GM18909 (cell line): ENCODE measurements at regions not wholly inside any gene's neighbourhood (a gene's known extent, or its start where the extent isn't known, plus 50 kb on each side); places are given as distances from the start of the nearest gene placed in this dataset.

Source experiments
- ATAC-seq: cut with Tn5 transposase; IDR thresholded peaks from one replicate; pipeline ENCODE4 v1.9.1; 2021; ENCODE audit warnings: mild to moderate bottlenecking; ENCODE audit not compliant: unreplicated experiment, poor library complexity

DNA sequence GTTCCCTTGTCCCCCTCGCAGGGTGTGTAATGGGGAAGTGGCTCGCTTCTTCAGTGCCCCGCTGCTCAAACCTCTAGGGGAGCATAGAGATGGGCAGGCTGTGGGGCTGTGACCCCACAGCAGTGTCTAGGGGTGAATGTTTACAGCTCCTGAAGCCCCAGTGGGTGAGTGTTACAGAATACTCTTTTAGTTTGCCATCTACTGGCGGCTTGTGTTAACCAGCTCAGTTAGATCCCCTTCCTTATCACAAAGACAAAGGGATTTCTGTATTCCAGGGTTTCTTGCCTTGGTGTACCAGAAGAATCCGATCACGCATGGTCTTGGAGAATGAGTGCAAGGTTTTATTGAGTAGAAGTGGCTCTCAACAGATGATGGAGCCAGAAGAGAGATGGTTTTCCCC is 108.1 kb upstream of the IQCM start:
- no peak for ATAC-seq

- no peak for ATAC-seq
Observed at GRCh38 chr4:149927514-149927913, 111.9 kb upstream of the IQCM start.

DNA sequence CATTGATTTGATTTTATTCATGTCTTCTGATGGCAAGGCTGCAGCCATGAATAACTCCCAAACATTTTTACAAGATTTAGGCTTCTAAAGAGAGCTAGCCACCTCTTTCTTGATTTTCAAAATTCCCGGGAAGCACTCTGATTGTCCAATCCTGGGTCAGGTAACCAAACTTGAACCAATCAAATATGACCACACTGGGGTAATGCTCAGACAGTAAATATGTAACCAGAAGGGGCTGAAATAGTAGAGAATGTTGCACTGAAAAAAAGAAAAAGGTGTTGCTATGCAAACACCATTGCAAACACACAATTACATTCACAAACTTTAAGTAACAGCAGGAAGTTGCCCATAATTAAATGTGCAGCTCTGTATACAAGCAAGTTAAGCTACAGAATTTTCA is 112.9 kb upstream of the IQCM start:
- no peak for ATAC-seq

DNA sequence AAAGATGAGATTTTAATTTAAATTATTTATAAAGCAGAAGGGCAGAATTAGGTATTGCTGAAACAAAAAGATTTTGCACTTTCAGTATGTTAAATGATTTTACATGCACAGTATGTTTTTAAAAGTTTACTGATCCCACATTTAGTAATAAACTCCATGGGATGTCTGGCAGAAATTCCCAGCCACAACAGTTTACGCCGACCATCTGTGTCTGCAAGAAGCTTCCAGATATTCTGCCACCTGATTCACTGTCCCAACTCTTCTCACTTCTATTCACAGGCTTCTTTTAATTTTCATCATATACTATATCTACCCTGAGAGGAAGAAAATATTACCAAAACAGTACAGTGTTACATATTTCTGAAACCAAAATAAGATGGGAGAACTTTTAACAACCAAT is 115.8 kb upstream of the IQCM start:
- no peak for ATAC-seq

DNA sequence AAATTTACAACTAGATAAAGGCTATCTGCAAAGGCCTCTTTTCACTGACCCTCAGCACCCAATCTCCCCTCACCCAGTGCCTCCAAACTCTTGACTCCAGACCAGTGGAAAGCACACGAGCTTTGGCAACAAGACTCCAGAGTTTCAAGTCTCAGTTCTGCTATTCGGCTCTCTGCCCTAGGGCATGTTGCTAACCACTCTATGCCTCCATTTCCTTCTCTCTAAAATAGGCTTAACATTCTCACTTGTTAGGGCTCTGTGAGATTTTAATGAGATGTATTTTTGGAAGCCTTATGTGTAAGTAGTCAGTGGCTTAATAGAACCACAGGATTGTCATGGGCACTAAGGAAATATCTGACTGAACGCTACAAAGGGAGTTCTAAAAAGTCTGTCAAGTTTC is 116.5 kb upstream of the IQCM start:
- no peak for ATAC-seq

GRCh38 chr4:149933120-149933519 is 117.5 kb upstream of the IQCM start:
- no peak for ATAC-seq

DNA sequence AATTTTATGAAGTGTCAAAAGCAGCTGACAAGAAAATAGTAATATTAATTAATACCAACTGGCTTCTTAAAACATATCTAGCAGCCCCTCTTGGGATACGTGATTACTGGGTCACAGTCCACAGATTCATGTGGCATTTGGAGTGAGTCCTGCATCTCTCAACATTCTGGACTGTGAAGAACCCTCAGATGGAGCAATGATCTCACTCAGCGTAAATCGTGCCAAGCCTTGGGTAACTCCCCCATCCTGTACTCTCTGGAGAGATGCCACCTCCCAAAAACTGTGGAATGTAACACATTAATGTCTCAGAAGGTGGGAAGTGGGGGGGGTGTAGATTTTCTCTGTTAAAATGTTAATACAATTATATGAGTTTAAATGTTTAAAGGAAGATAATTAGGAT is 118.2 kb upstream of the IQCM start:
- no peak for ATAC-seq

DNA sequence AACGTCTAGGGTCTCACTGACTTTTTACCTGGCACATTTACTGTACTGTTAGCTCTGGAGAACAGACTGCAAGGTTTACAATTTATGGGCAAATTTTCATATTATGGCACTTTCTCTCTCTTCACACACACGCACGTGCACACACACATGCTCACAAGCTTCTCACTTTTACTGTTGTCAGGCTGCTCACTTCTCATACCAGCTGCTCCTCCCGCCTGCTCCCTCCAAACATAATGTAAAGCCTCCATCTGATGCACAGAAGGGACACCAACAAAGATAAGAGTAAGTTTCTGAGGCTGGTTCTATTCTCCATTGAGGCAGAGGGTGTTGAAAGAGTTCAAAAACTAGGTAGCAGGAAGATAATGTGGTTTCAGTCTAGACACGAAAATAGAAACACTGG is 128.9 kb upstream of the DCLK2 start:
- ATAC-seq = no peak

- ATAC-seq = no peak
Observed at GRCh38 chr4:149951152-149951900, 126.9 kb upstream of the DCLK2 start.

GRCh38 chr4:149952101-149952500 is 126.1 kb upstream of the DCLK2 start:
- ATAC-seq = no peak

GRCh38 chr4:149952716-149953115 is 125.5 kb upstream of the DCLK2 start:
- ATAC-seq = no peak

GRCh38 chr4:149955780-149956390 is 122.4 kb upstream of the DCLK2 start:
- ATAC-seq = no peak

GRCh38 chr4:149956678-149957077 is 121.6 kb upstream of the DCLK2 start:
- ATAC-seq = no peak

DNA sequence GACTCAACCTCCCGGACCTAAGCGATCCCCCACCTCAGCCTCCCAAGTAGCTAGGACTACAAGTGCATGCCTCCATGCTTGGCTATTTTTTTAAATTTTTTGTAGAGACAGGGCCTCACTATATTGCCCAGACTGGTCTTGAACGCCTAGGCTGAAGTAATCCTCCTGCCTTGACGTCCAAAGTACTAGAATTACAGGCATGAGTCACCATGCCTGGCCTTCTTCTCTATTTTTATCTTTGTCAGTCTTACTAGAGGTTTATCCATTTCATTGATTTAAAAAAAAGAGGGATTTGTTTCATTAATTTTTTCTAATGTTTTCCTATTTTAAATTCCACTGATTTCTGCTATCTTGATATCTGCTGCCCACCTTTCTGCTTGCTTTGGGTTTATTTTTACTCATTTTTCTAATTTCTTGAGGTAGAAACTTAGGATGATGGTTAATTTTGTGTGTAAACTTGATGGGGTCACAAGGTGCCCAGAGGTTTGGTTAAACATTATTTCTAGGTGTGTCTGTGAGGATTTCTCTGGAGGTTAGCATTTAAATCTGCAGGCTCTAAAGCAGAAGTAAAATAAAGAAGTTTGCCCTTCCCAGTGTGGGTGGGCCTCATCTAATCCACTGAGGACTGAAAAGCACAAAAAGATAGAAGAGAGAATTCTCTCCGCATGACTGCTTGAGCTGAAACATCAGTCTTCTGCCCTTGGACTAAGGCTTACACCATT is 116.2 kb upstream of the DCLK2 start:
- ATAC-seq = no peak

GRCh38 chr4:149964001-149964796 is 114.0 kb upstream of the DCLK2 start:
- no peak for ATAC-seq

- ATAC-seq = no peak
Observed at GRCh38 chr4:149965206-149965605, 113.0 kb upstream of the DCLK2 start.

- no peak for ATAC-seq
Observed at GRCh38 chr4:149972407-149972806, 105.8 kb upstream of the DCLK2 start.

- ATAC-seq = no peak
Observed at GRCh38 chr4:149973181-149973580, 105.1 kb upstream of the DCLK2 start.

GRCh38 chr4:149975172-149975571 is 103.1 kb upstream of the DCLK2 start:
- ATAC-seq = no peak

- ATAC-seq = no peak
Observed at GRCh38 chr4:149980121-149980682, 98.0 kb upstream of the DCLK2 start.
